ENCODE measurements at regions not wholly inside any gene's neighbourhood (a gene's known extent, or its start where the extent isn't known, plus 50 kb on each side); places are given as distances from the start of the nearest gene placed in this dataset.

GRCh38 chr3:177776661-177777101, 579.4 kb upstream of the TBL1XR1 start:
- H3K4me3 ChIP-seq (ENCODE audit: low read depth, low read length), result no peak overlapping the region
- no peak for TF ChIP-seq CTCF (conservative IDR thresholded peaks at IDR 0.05; ENCODE audit: low read depth, low read length)
- peak; percentile 99 for DNase-seq (ENCODE audit: low read depth)

GRCh38 chr3:177777699-177778098, 580.4 kb upstream of the TBL1XR1 start:
- DNase-seq (ENCODE audit: low read depth), result peak; percentile 84
- H3K4me3 ChIP-seq (ENCODE audit: low read depth, low read length), result no peak overlapping the region
- peak; percentile 82 for TF ChIP-seq CTCF (conservative IDR thresholded peaks at IDR 0.05; ENCODE audit: low read depth, low read length)

- TF ChIP-seq CTCF (conservative IDR thresholded peaks at IDR 0.05; ENCODE audit: low read depth, low read length), result no peak
- H3K4me3 ChIP-seq (ENCODE audit: low read depth, low read length), result no peak overlapping the region
- no peak for DNase-seq (ENCODE audit: low read depth)
Observed at GRCh38 chr3:177778633-177779032, 581.4 kb upstream of the TBL1XR1 start.

GRCh38 chr3:177781686-177782161, 584.4 kb upstream of the TBL1XR1 start:
- H3K4me3 ChIP-seq (ENCODE audit: low read depth, low read length), result no peak overlapping the region
- TF ChIP-seq CTCF (conservative IDR thresholded peaks at IDR 0.05; ENCODE audit: low read depth, low read length), result no peak

GRCh38 chr3:177783338-177783737, 586.1 kb upstream of the TBL1XR1 start:
- DNase-seq (ENCODE audit: low read depth), result no peak
- H3K4me3 ChIP-seq (ENCODE audit: low read depth, low read length), result no peak overlapping the region
- TF ChIP-seq CTCF (conservative IDR thresholded peaks at IDR 0.05; ENCODE audit: low read depth, low read length), result no peak

More at GRCh38 chr3:177781686-177782161, 584.4 kb upstream of the TBL1XR1 start:
- DNase-seq (ENCODE audit: low read depth), result peak; percentile 97

- H3K4me3 ChIP-seq (ENCODE audit: low read depth, low read length), result no peak overlapping the region
- no peak for DNase-seq (ENCODE audit: low read depth)
- TF ChIP-seq CTCF (conservative IDR thresholded peaks at IDR 0.05; ENCODE audit: low read depth, low read length), result no peak
Observed at GRCh38 chr3:177783767-177784166, 586.5 kb upstream of the TBL1XR1 start.

- DNase-seq (ENCODE audit: low read depth), result no peak
- no peak overlapping the region for H3K4me3 ChIP-seq (ENCODE audit: low read depth, low read length)
- TF ChIP-seq CTCF (conservative IDR thresholded peaks at IDR 0.05; ENCODE audit: low read depth, low read length), result no peak
Observed at GRCh38 chr3:177787279-177788041, 590.2 kb upstream of the TBL1XR1 start.

All from choroid plexus epithelial cell (primary cell).